ENCODE measurements at regions not wholly inside any gene's neighbourhood (a gene's known extent, or its start where the extent isn't known, plus 50 kb on each side); places are given as distances from the start of the nearest gene placed in this dataset.

- TF ChIP-seq TAF1 (IDR thresholded peaks at IDR 0.05; ENCODE audit: borderline replicate concordance, insufficient read depth, low read length) (no peak), REST (IDR thresholded peaks at IDR 0.05; ENCODE audit: insufficient read depth in 1 of 2, low read depth in 2 of 2, low read length in 2 of 2) (no peak), FOXP2 (optimal IDR thresholded peaks at IDR 0.05; ENCODE audit: borderline replicate concordance, extremely low read depth, extremely low read length, insufficient read depth) (no peak), POLR2AphosphoS5 (IDR thresholded peaks at IDR 0.05; ENCODE audit: low read depth, low read length) (no peak), SIN3A (IDR thresholded peaks at IDR 0.05; ENCODE audit: borderline replicate concordance, insufficient read depth, low read length) (no peak)
These were observed 301.1 kb upstream of the CDH4 start for GRCh38 chr20:60950974-60951373.

GRCh38 chr20:60952861-60953260, 299.2 kb upstream of the CDH4 start:
- TF ChIP-seq REST (IDR thresholded peaks at IDR 0.05; ENCODE audit: insufficient read depth in 1 of 2, low read depth in 2 of 2, low read length in 2 of 2) (no peak), SIN3A (IDR thresholded peaks at IDR 0.05; ENCODE audit: borderline replicate concordance, insufficient read depth, low read length) (no peak), FOXP2 (optimal IDR thresholded peaks at IDR 0.05; ENCODE audit: borderline replicate concordance, extremely low read depth, extremely low read length, insufficient read depth) (no peak), TAF1 (IDR thresholded peaks at IDR 0.05; ENCODE audit: borderline replicate concordance, insufficient read depth, low read length) (no peak), POLR2AphosphoS5 (IDR thresholded peaks at IDR 0.05; ENCODE audit: low read depth, low read length) (no peak)

GRCh38 chr20:60953321-60953720, 298.7 kb upstream of the CDH4 start:
- TF ChIP-seq POLR2AphosphoS5 (IDR thresholded peaks at IDR 0.05; ENCODE audit: low read depth, low read length): no peak
- no peak for TF ChIP-seq REST (IDR thresholded peaks at IDR 0.05; ENCODE audit: insufficient read depth in 1 of 2, low read depth in 2 of 2, low read length in 2 of 2)
- no peak for TF ChIP-seq FOXP2 (optimal IDR thresholded peaks at IDR 0.05; ENCODE audit: borderline replicate concordance, extremely low read depth, extremely low read length, insufficient read depth)
- TF ChIP-seq SIN3A (IDR thresholded peaks at IDR 0.05; ENCODE audit: borderline replicate concordance, insufficient read depth, low read length): no peak
- TF ChIP-seq TAF1 (IDR thresholded peaks at IDR 0.05; ENCODE audit: borderline replicate concordance, insufficient read depth, low read length): no peak

GRCh38 chr20:60955706-60956105, 296.4 kb upstream of the CDH4 start:
- no peak for TF ChIP-seq FOXP2 (optimal IDR thresholded peaks at IDR 0.05; ENCODE audit: borderline replicate concordance, extremely low read depth, extremely low read length, insufficient read depth)
- TF ChIP-seq REST (IDR thresholded peaks at IDR 0.05; ENCODE audit: insufficient read depth in 1 of 2, low read depth in 2 of 2, low read length in 2 of 2): no peak
- TF ChIP-seq SIN3A (IDR thresholded peaks at IDR 0.05; ENCODE audit: borderline replicate concordance, insufficient read depth, low read length): no peak
- TF ChIP-seq TAF1 (IDR thresholded peaks at IDR 0.05; ENCODE audit: borderline replicate concordance, insufficient read depth, low read length): no peak

GRCh38 chr20:60956194-60956593, 295.9 kb upstream of the CDH4 start:
- TF ChIP-seq TAF1 (IDR thresholded peaks at IDR 0.05; ENCODE audit: borderline replicate concordance, insufficient read depth, low read length): no peak
- TF ChIP-seq SIN3A (IDR thresholded peaks at IDR 0.05; ENCODE audit: borderline replicate concordance, insufficient read depth, low read length): no peak
- TF ChIP-seq POLR2AphosphoS5 (IDR thresholded peaks at IDR 0.05; ENCODE audit: low read depth, low read length): no peak
- no peak for TF ChIP-seq REST (IDR thresholded peaks at IDR 0.05; ENCODE audit: insufficient read depth in 1 of 2, low read depth in 2 of 2, low read length in 2 of 2)
- TF ChIP-seq FOXP2 (optimal IDR thresholded peaks at IDR 0.05; ENCODE audit: borderline replicate concordance, extremely low read depth, extremely low read length, insufficient read depth): no peak

All from PFSK-1 (cell line).